IMR-90 (cell line): ENCODE measurements at regions not wholly inside any gene's neighbourhood (a gene's known extent, or its start where the extent isn't known, plus 50 kb on each side); places are given as distances from the start of the nearest gene placed in this dataset.

Source experiments
- ATAC-seq: fragments of 200-7000 bp; cut with Tn5 transposase; 2 replicates; pipeline ENCODE4 v1.9.1; 2020; ENCODE audit warnings: low read depth, mild to moderate bottlenecking, moderate library complexity
- BruUV-seq: library from RNA; stranded (reverse); fragments of 400-500 nt; replicated peaks from 2 replicates; lab custom pipeline; 2021; lab: Mats Ljungman, UMichigan
- CTCF ChIA-PET: fragments of 300-600 bp; formaldehyde crosslinking; extraction: SDS; loops from one replicate; lab custom pipeline; 2021; ENCODE audit warnings: antibody characterized with exemption; lab: Yijun Ruan, JAX
- POLR2A ChIA-PET: fragments of 300-600 bp; sonication (Branson Sonifier 250); formaldehyde crosslinking; loops from one replicate; lab custom pipeline; 2022; ENCODE audit warnings: antibody characterized with exemption; ENCODE audit not compliant: unreplicated experiment; lab: Charles Lee
- DNase-seq: peaks from one replicate; pipeline ENCODE4 v3.0.0; 2013
- H2AFZ ChIP-seq: replicated peaks from 2 replicates; pipeline ENCODE3; 2013; ENCODE audit warnings: low read length, mild to moderate bottlenecking; ENCODE audit not compliant: poor library complexity
- H2AK5ac ChIP-seq: 2 replicates; pipeline ENCODE4 v1.6.1; 2013; ENCODE audit warnings: low read depth, low read length, inconsistent platforms
- H2AK9ac ChIP-seq: replicated peaks from 2 replicates; pipeline ENCODE3; 2013; ENCODE audit warnings: mild to moderate bottlenecking, low read depth, low read length, moderate library complexity; ENCODE audit not compliant: poor library complexity
- H2BK120ac ChIP-seq: 2 replicates; pipeline ENCODE4 v1.6.1; 2013; ENCODE audit warnings: low read depth, low read length, inconsistent platforms
- H2BK15ac ChIP-seq: 3 replicates; pipeline ENCODE4 v1.6.1; 2013; ENCODE audit warnings: low read depth, low read length, inconsistent platforms
- H2BK20ac ChIP-seq: 2 replicates; pipeline ENCODE4 v1.6.1; 2013; ENCODE audit warnings: low read depth, mild to moderate bottlenecking, inconsistent platforms, low read length, moderate library complexity
- H2BK5ac ChIP-seq: 2 replicates; pipeline ENCODE4 v1.6.1; 2013; ENCODE audit warnings: mild to moderate bottlenecking, low read depth, low read length, inconsistent platforms; ENCODE audit not compliant: poor library complexity, severe bottlenecking
- H3K14ac ChIP-seq: replicated peaks from 2 replicates; pipeline ENCODE4 v1.6.1; 2013; ENCODE audit warnings: low read depth, low read length, inconsistent platforms
- H3K18ac ChIP-seq: 2 replicates; pipeline ENCODE4 v1.6.1; 2013; ENCODE audit warnings: low read depth, low read length, control low read depth
- H3K23ac ChIP-seq: 2 replicates; pipeline ENCODE4 v1.6.1; 2013; ENCODE audit warnings: low read depth, low read length, inconsistent platforms
- H3K27ac ChIP-seq: 2 replicates; pipeline ENCODE4 v1.5.1; 2013; ENCODE audit warnings: mild to moderate bottlenecking, control low read depth, low read length; ENCODE audit not compliant: insufficient read depth
- H3K27me3 ChIP-seq: 2 replicates; pipeline ENCODE4 v1.6.1; 2013; ENCODE audit warnings: low read length; ENCODE audit not compliant: control insufficient read depth, insufficient read depth
- H3K36me3 ChIP-seq: 2 replicates; pipeline ENCODE4 v1.6.1; 2013; ENCODE audit warnings: low read length, mixed read lengths; ENCODE audit not compliant: control insufficient read depth, insufficient read depth
- H3K4ac ChIP-seq: 2 replicates; pipeline ENCODE4 v1.6.1; 2013; ENCODE audit warnings: low read depth, low read length, inconsistent platforms
- H3K4me1 ChIP-seq: 2 replicates; pipeline ENCODE4 v1.6.1; 2013; ENCODE audit warnings: low read length, mixed read lengths; ENCODE audit not compliant: control insufficient read depth, insufficient read depth
- H3K4me2 ChIP-seq: 2 replicates; pipeline ENCODE4 v1.6.1; 2013; ENCODE audit warnings: low read depth, mild to moderate bottlenecking, control low read depth, low read length, moderate library complexity
- H3K4me3 ChIP-seq: 2 replicates; pipeline ENCODE4 v1.5.1; 2013; ENCODE audit warnings: low read depth, mild to moderate bottlenecking, control low read depth, low read length, moderate library complexity; ENCODE audit not compliant: insufficient read depth
- H3K56ac ChIP-seq: 2 replicates; pipeline ENCODE4 v1.6.1; 2013; ENCODE audit warnings: low read length, inconsistent platforms; ENCODE audit not compliant: insufficient read depth; ENCODE audit errors: extremely low read depth
- H3K79me1 ChIP-seq, 2 experiments: 2 replicates each; pipeline ENCODE4 v1.6.1; 2013; ENCODE audit warnings: low read length in 2 of 2, inconsistent platforms in 1 of 2, low read depth in 1 of 2
- H3K9ac ChIP-seq: 2 replicates; pipeline ENCODE4 v1.6.1; 2013; ENCODE audit warnings: low read depth, low read length, control low read depth
- H3K9me1 ChIP-seq: 2 replicates; pipeline ENCODE4 v1.6.1; 2013; ENCODE audit warnings: low read length, inconsistent platforms; ENCODE audit not compliant: insufficient read depth
- H3K9me3 ChIP-seq: 2 replicates; pipeline ENCODE4 v1.6.1; 2013; ENCODE audit warnings: low read length; ENCODE audit not compliant: control insufficient read depth, insufficient read depth
- H4K20me1 ChIP-seq: 2 replicates; pipeline ENCODE4 v1.6.1; 2013; ENCODE audit warnings: low read length, inconsistent platforms; ENCODE audit not compliant: insufficient read depth
- H4K5ac ChIP-seq: 2 replicates; pipeline ENCODE4 v1.6.1; 2013; ENCODE audit warnings: mild to moderate bottlenecking, low read depth, low read length, control low read depth
- H4K8ac ChIP-seq, 2 experiments: 2 replicates each; pipeline ENCODE4 v1.6.1; 2013; ENCODE audit warnings: low read depth in 2 of 2, low read length in 2 of 2, control low read depth in 1 of 2, inconsistent platforms in 1 of 2
- H4K91ac ChIP-seq: 2 replicates; pipeline ENCODE4 v1.6.1; 2013; ENCODE audit warnings: low read depth, low read length, inconsistent platforms; ENCODE audit not compliant: insufficient read depth
- BHLHE40 ChIP-seq: fragments of 150-350 bp; IDR thresholded peaks from 2 replicates; pipeline ENCODE4 v1.6.1; 2016; ENCODE audit warnings: mild to moderate bottlenecking, low read depth, low read length
- CEBPB ChIP-seq: IDR thresholded peaks from 2 replicates; pipeline ENCODE4 v1.6.1; 2012; ENCODE audit warnings: low read depth, low read length, improper control_type of control experiment
- CHD1 ChIP-seq: IDR thresholded peaks from 2 replicates; pipeline ENCODE4 v1.6.1; 2012; ENCODE audit warnings: low read depth, low read length, improper control_type of control experiment
- ELK1 ChIP-seq: fragments of 150-350 bp; IDR thresholded peaks from 2 replicates; pipeline ENCODE4 v1.6.1; 2016; ENCODE audit warnings: low read depth, mild to moderate bottlenecking, low read length, moderate library complexity, borderline replicate concordance
- FOS ChIP-seq: fragments of 150-350 bp; IDR thresholded peaks from 2 replicates; pipeline ENCODE4 v1.6.1; 2016; ENCODE audit warnings: low read depth, low read length
- MAFK ChIP-seq: IDR thresholded peaks from 2 replicates; pipeline ENCODE4 v1.6.1; 2012; ENCODE audit warnings: low read depth, low read length, improper control_type of control experiment
- MAZ ChIP-seq: IDR thresholded peaks from 2 replicates; pipeline ENCODE4 v1.6.1; 2012; ENCODE audit warnings: low read depth, mild to moderate bottlenecking, low read length, improper control_type of control experiment, moderate library complexity, borderline replicate concordance
- MXI1 ChIP-seq: IDR thresholded peaks from 2 replicates; pipeline ENCODE4 v1.6.1; 2012; ENCODE audit warnings: low read depth, mild to moderate bottlenecking, low read length, moderate library complexity, borderline replicate concordance
- NFE2L2 ChIP-seq: fragments of 150-350 bp; IDR thresholded peaks from 2 replicates; pipeline ENCODE4 v1.6.1; 2016; ENCODE audit warnings: low read depth, mild to moderate bottlenecking, low read length
- POLR2A ChIP-seq: IDR thresholded peaks from 2 replicates; pipeline ENCODE4 v1.6.1; 2012; ENCODE audit warnings: mild to moderate bottlenecking, low read depth, low read length
- RAD21 ChIP-seq: IDR thresholded peaks from 2 replicates; pipeline ENCODE4 v1.6.1; 2012; ENCODE audit warnings: low read length, improper control_type of control experiment
- RFX5 ChIP-seq: IDR thresholded peaks from 2 replicates; pipeline ENCODE4 v1.8.0; 2012; ENCODE audit warnings: low read depth, mild to moderate bottlenecking, low read length, moderate library complexity
- SMC3 ChIP-seq: fragments of 150-350 bp; IDR thresholded peaks from 2 replicates; pipeline ENCODE4 v1.6.1; 2016; ENCODE audit warnings: low read depth, mild to moderate bottlenecking, antibody characterized with exemption, low read length, moderate library complexity
- WGBS, 2 experiments: methylation state at CpG; one replicate each; pipeline versions ENCODE4 v1.1.5 to v1.1.7; 2013; ENCODE audit warnings: missing lambda C conversion rate in 2 of 2; ENCODE audit not compliant: insufficient read length in 1 of 2; ENCODE audit errors: extremely low coverage in 2 of 2; 5-methylcytosine and 5-hydroxymethylcytosine counted together
- dilution Hi-C: fragments of 300-500 bp; cut with HindIII; formaldehyde crosslinking; loops from one replicate; pipeline ENCODE4 v1.14.3; 2018; ENCODE audit warnings: low sequenced_read_pairs; ENCODE audit not compliant: unreplicated experiment
- in situ Hi-C: fragments of 300-500 bp; cut with MboI; formaldehyde crosslinking; loops from 3 replicates; pipeline ENCODE4 v1.14.3; 2019; ENCODE audit warnings: low sequenced_read_pairs, inconsistent platforms, mixed read lengths
- intact Hi-C: fragments of 100-400 bp; cut with micrococcal nuclease; formaldehyde crosslinking; loops from 2 replicates; pipeline ENCODE4 v1.10.0; 2022
- TF ChIP-seq, protein P1 (sequence below): conservative IDR thresholded peaks from 2 replicates; pipeline ENCODE4 v1.5.1; 2012; ENCODE audit warnings: mild to moderate bottlenecking, low read depth, low read length, improper control_type of control experiment
- TF ChIP-seq, protein P2 (sequence below): fragments of 150-350 bp; IDR thresholded peaks from 2 replicates; pipeline ENCODE4 v1.6.1; 2017; ENCODE audit warnings: mild to moderate bottlenecking, antibody characterized with exemption, low read length, low read depth

DNA sequence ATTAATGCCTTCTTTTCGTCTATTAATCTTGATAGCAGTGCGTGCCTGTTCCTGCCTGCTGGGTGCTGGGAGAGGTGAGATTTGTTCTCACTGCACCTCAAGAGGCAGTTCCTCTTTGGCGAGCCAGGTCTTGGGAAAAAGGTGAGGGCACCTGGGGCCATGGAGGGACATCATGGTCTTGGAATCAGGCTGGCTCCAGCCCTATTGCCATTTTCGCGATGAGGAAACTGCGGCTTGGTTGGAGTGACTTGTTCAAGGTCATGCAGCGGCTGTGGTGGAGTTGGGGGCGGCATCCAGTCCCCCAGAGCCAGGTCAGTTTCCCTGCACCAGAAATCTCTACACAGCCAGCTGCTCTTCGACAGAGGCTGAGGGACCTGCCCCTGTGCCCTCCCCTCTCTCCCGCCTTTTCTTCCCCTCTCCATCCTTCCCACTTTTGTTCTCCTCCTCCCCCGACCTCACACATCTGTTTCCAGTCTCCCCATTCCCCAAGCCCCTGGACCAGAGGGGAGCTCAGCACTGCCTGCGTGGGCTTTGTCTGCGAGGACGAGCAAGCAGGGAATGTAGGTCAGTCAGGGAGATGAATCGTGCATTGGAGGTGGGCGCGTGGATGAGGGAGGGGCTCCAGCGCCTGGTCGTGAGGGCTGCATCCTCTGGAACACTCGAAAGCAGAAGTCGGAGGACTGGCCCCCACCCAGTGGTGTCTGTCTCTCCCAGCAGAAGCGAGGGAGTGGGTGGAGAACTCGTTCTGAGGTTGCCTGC lies 135.1 kb downstream of the ACTL8 start:
- no peak overlapping the region for H3K27ac ChIP-seq
- no peak overlapping the region for H4K8ac ChIP-seq
- peaks cover 2% of the 10 kb centered on the region; the same call in 1 of the 2 replicates for H3K9me3 ChIP-seq
- no peaks in the 10 kb centered on the region for H3K79me1 ChIP-seq
- no peak overlapping the region for H3K23ac ChIP-seq
- no peaks in the 10 kb centered on the region for H4K20me1 ChIP-seq
- no peak overlapping the region for H3K4ac ChIP-seq
- H2AFZ ChIP-seq = peak overlapping the region; percentile 51
- ATAC-seq = no peak
- H3K4me3 ChIP-seq = no peak overlapping the region
- dilution Hi-C loops = no loop called here
- peaks cover 29% of the 10 kb centered on the region for H3K27me3 ChIP-seq
- no peak overlapping the region for H2BK5ac ChIP-seq
- in situ Hi-C loops = no loop called here
- H3K4me2 ChIP-seq = no peak overlapping the region
- ChIA-PET POLR2A (interaction anchor here (0.7 kb wide), 1 partner anchor 12 kb away, joined by 3 read pairs; no protein-coding TSS in a partner anchor), CTCF (no interaction called here)
- H3K9ac ChIP-seq = no peak overlapping the region
- no peak overlapping the region for H4K5ac ChIP-seq
- H2BK120ac ChIP-seq = no peak overlapping the region
- H3K9me1 ChIP-seq = no peaks in the 10 kb centered on the region
- H2AK5ac ChIP-seq = no peak overlapping the region
- intact Hi-C loops = no loop called here
- no peak for DNase-seq
- TF ChIP-seq MAZ (no peak), POLR2A (no peak), BHLHE40 (no peak), ELK1 (no peak), CHD1 (no peak), MXI1 (no peak), RAD21 (no peak), FOS (no peak), CEBPB (no peak), SMC3 (no peak), MAFK (no peak), NFE2L2 (no peak), RFX5 (no peak)
- TF ChIP-seq, protein P1, sequence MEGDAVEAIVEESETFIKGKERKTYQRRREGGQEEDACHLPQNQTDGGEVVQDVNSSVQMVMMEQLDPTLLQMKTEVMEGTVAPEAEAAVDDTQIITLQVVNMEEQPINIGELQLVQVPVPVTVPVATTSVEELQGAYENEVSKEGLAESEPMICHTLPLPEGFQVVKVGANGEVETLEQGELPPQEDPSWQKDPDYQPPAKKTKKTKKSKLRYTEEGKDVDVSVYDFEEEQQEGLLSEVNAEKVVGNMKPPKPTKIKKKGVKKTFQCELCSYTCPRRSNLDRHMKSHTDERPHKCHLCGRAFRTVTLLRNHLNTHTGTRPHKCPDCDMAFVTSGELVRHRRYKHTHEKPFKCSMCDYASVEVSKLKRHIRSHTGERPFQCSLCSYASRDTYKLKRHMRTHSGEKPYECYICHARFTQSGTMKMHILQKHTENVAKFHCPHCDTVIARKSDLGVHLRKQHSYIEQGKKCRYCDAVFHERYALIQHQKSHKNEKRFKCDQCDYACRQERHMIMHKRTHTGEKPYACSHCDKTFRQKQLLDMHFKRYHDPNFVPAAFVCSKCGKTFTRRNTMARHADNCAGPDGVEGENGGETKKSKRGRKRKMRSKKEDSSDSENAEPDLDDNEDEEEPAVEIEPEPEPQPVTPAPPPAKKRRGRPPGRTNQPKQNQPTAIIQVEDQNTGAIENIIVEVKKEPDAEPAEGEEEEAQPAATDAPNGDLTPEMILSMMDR = no peak
- TF ChIP-seq, protein P2, sequence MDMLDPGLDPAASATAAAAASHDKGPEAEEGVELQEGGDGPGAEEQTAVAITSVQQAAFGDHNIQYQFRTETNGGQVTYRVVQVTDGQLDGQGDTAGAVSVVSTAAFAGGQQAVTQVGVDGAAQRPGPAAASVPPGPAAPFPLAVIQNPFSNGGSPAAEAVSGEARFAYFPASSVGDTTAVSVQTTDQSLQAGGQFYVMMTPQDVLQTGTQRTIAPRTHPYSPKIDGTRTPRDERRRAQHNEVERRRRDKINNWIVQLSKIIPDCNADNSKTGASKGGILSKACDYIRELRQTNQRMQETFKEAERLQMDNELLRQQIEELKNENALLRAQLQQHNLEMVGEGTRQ = no peak
- no peaks in the 10 kb centered on the region for H3K36me3 ChIP-seq
- no TSS peak for BruUV-seq
- H3K56ac ChIP-seq = no peak overlapping the region
- H4K91ac ChIP-seq = no peak overlapping the region
- H3K18ac ChIP-seq = no peak overlapping the region
- H2BK15ac ChIP-seq = no peak overlapping the region
- H3K4me1 ChIP-seq = peaks cover 4% of the 10 kb centered on the region; the same call in 1 of the 2 replicates
- no peak overlapping the region for H3K14ac ChIP-seq
- 40% methylated on average over 1 of the region's 23 CpGs; no CpG with 5 or more reads in 1 of the 2 experiments for whole genome bisulfite sequencing, 2 experiments
- H2BK20ac ChIP-seq = no peak overlapping the region
- no peak overlapping the region for H2AK9ac ChIP-seq
